ENCODE measurements at regions not wholly inside any gene's neighbourhood (a gene's known extent, or its start where the extent isn't known, plus 50 kb on each side); places are given as distances from the start of the nearest gene placed in this dataset.
"Not testable (repeated sequence)": the region's sequence is repeated elsewhere in the genome, so short reads cannot be mapped to it uniquely, and the experiment has no call there.

- DNase-seq (ENCODE audit: low read depth in 2 of 2): no peak
Observed at GRCh38 chr2:215796140-215796855, 217.1 kb downstream of the MREG start.

- DNase-seq (ENCODE audit: low read depth in 2 of 2): no peak
Observed at GRCh38 chr2:215794829-215795546, 218.4 kb downstream of the MREG start.

GRCh38 chr2:215793747-215794595, 219.4 kb downstream of the MREG start:
- DNase-seq (ENCODE audit: low read depth in 2 of 2): no peak

GRCh38 chr2:215791481-215791937, 221.8 kb downstream of the MREG start:
- DNase-seq (ENCODE audit: low read depth in 2 of 2): no peak

- DNase-seq (ENCODE audit: low read depth in 2 of 2): no peak
Observed at GRCh38 chr2:215790523-215791421, 222.6 kb downstream of the MREG start.

GRCh38 chr2:215787565-215788178, 225.7 kb downstream of the MREG start:
- no peak for DNase-seq (ENCODE audit: low read depth in 2 of 2)

GRCh38 chr2:215787025-215787424, 226.3 kb downstream of the MREG start:
- no peak for DNase-seq (ENCODE audit: low read depth in 2 of 2)

- DNase-seq (ENCODE audit: low read depth in 2 of 2): no peak
Observed at GRCh38 chr2:215784371-215784783, 229.0 kb downstream of the MREG start.

GRCh38 chr2:215783640-215784039, 229.7 kb downstream of the MREG start:
- not testable (repeated sequence) for DNase-seq (ENCODE audit: low read depth in 2 of 2)

GRCh38 chr2:215782965-215783364, 230.4 kb downstream of the MREG start:
- DNase-seq (ENCODE audit: low read depth in 2 of 2): no peak

- DNase-seq (ENCODE audit: low read depth in 2 of 2): no peak
Observed at GRCh38 chr2:215782295-215782694, 231.1 kb downstream of the MREG start.

GRCh38 chr2:215780907-215781685, 232.3 kb downstream of the MREG start:
- DNase-seq (ENCODE audit: low read depth in 2 of 2): no peak

- no peak for DNase-seq (ENCODE audit: low read depth in 2 of 2)
Observed at GRCh38 chr2:215780313-215780712, 233.0 kb downstream of the MREG start.

- no peak for DNase-seq (ENCODE audit: low read depth in 2 of 2)
Observed at GRCh38 chr2:215779912-215780311, 233.4 kb downstream of the MREG start.

- no peak for DNase-seq (ENCODE audit: low read depth in 2 of 2)
Observed at GRCh38 chr2:215777465-215778044, 235.8 kb downstream of the MREG start.

GRCh38 chr2:215775106-215775505, 238.2 kb downstream of the MREG start:
- no peak for DNase-seq (ENCODE audit: low read depth in 2 of 2)

GRCh38 chr2:215773728-215774127, 239.6 kb downstream of the MREG start:
- DNase-seq (ENCODE audit: low read depth in 2 of 2): no peak

GRCh38 chr2:215772634-215773563, 240.5 kb downstream of the MREG start:
- DNase-seq (ENCODE audit: low read depth in 2 of 2): no peak

- DNase-seq (ENCODE audit: low read depth in 2 of 2): no peak
Observed at GRCh38 chr2:215772003-215772402, 241.3 kb downstream of the MREG start.

All from stimulated activated CD8-positive, alpha-beta memory T cell treated with anti-CD3 and anti-CD28 coated beads, Interleukin-2, amount 100 ng/mL, for 1 hour (primary cell).